Endothelial cell of umbilical vein (primary cell): ENCODE measurements at regions not wholly inside any gene's neighbourhood (a gene's known extent, or its start where the extent isn't known, plus 50 kb on each side); places are given as distances from the start of the nearest gene placed in this dataset.

Experiments
- BruUV-seq: library from RNA; stranded (reverse); fragments of 400-500 nt; replicated peaks from 2 replicates; lab custom pipeline; 2021; lab: Mats Ljungman, UMichigan
- CTCF ChIA-PET: fragments of 300-600, 350-600 bp; sonication (Branson Sonifier 250); formaldehyde crosslinking; loops from one replicate; lab custom pipeline; 2021; ENCODE audit warnings: antibody characterized with exemption, inconsistent platforms; lab: Charles Lee
- POLR2A ChIA-PET: fragments of 300-600, 350-600 bp; sonication (Branson Sonifier 250); formaldehyde crosslinking; loops from one replicate; lab custom pipeline; 2021; ENCODE audit warnings: antibody characterized with exemption, inconsistent platforms; lab: Charles Lee
- DNase-seq: peaks from one replicate; pipeline ENCODE4 v3.0.0-alpha.2; 2011; ENCODE audit warnings: low read depth, low spot score
- FAIRE-seq: peaks from 2 replicates; lab custom pipeline; 2011; peaks lifted over from hg19 to GRCh38; lab: Jason Lieb, UNC
- H2AFZ ChIP-seq: 2 replicates; pipeline ENCODE4 v1.6.0; 2012; ENCODE audit warnings: low read depth, low read length, control low read depth, inconsistent platforms
- H3K27ac ChIP-seq: 2 replicates; pipeline ENCODE4 v1.5.1; 2011; ENCODE audit warnings: low read depth, mild to moderate bottlenecking, control low read depth, low read length, moderate library complexity; ENCODE audit not compliant: insufficient read depth
- H3K27me3 ChIP-seq, 2 experiments: 2 replicates each; pipeline versions ENCODE4 v1.6.0 to v1.6.1; 2011; ENCODE audit warnings: low read length in 2 of 2, mixed read lengths in 1 of 2; ENCODE audit not compliant: control insufficient read depth in 2 of 2, insufficient read depth in 2 of 2
- H3K36me3 ChIP-seq, 2 experiments: 2 replicates in 1 of 2; 3 replicates in 1 of 2; pipeline ENCODE4 v1.5.1; 2011; ENCODE audit warnings: low read length in 2 of 2, mild to moderate bottlenecking in 1 of 2, moderate library complexity in 1 of 2; ENCODE audit not compliant: control insufficient read depth in 2 of 2, insufficient read depth in 2 of 2; ENCODE audit errors: extremely low read depth in 1 of 2
- H3K4me1 ChIP-seq: 3 replicates; pipeline ENCODE4 v1.5.1; 2011; ENCODE audit warnings: mild to moderate bottlenecking, low read length; ENCODE audit not compliant: control insufficient read depth, insufficient read depth; ENCODE audit errors: extremely low read depth
- H3K4me2 ChIP-seq: 2 replicates; pipeline ENCODE4 v1.6.1; 2011; ENCODE audit warnings: low read length, control low read depth, mixed read lengths; ENCODE audit not compliant: insufficient read depth
- H3K4me3 ChIP-seq, 3 experiments: fragments of 200-600 bp in 1 of 3; sonication (generic), shearing (Covaris generic) in 1 of 3; replicated peaks in 1 of 3; 2 replicates each; pipeline ENCODE4 v1.5.1; 2011 to 2016; ENCODE audit warnings: control low read depth in 3 of 3, low read length in 3 of 3, mild to moderate bottlenecking in 2 of 3, inconsistent platforms in 1 of 3, low read depth in 1 of 3, moderate library complexity in 1 of 3; ENCODE audit not compliant: insufficient read depth in 1 of 3
- H3K79me2 ChIP-seq: 2 replicates; pipeline ENCODE4 v1.6.0; 2012; ENCODE audit warnings: low read length, inconsistent platforms; ENCODE audit not compliant: control insufficient read depth, insufficient read depth
- H3K9ac ChIP-seq: replicated peaks from 2 replicates; pipeline ENCODE3; 2011; ENCODE audit warnings: low read length, control low read depth; ENCODE audit not compliant: insufficient read depth; ENCODE audit errors: extremely low read depth
- H3K9me1 ChIP-seq: replicated peaks from 3 replicates; pipeline ENCODE4 v1.6.0; 2011; ENCODE audit warnings: mild to moderate bottlenecking, low read length; ENCODE audit not compliant: control insufficient read depth, insufficient read depth; ENCODE audit errors: extremely low read depth
- H3K9me3 ChIP-seq: replicated peaks from 2 replicates; pipeline ENCODE4 v1.5.1; 2012; ENCODE audit warnings: low read length, inconsistent platforms; ENCODE audit not compliant: control insufficient read depth, insufficient read depth
- H4K20me1 ChIP-seq: replicated peaks from 2 replicates; pipeline ENCODE3; 2011; ENCODE audit warnings: mild to moderate bottlenecking, low read length; ENCODE audit not compliant: control insufficient read depth, insufficient read depth; ENCODE audit errors: extremely low read depth
- EZH2 ChIP-seq: IDR thresholded peaks from 2 replicates; pipeline ENCODE4 v1.6.1; 2012; ENCODE audit warnings: borderline replicate concordance, low read depth, mild to moderate bottlenecking, moderate library complexity, low read length, inconsistent platforms; ENCODE audit not compliant: severe bottlenecking
- FOS ChIP-seq: IDR thresholded peaks from 2 replicates; pipeline ENCODE4 v1.6.1; 2011; ENCODE audit warnings: mild to moderate bottlenecking, low read length, moderate library complexity, borderline replicate concordance; ENCODE audit not compliant: insufficient read depth
- GATA2 ChIP-seq: IDR thresholded peaks from 2 replicates; pipeline ENCODE4 v1.7.0; 2011; ENCODE audit warnings: low read depth, mild to moderate bottlenecking, moderate library complexity, mixed read lengths, low read length; ENCODE audit not compliant: insufficient read length, insufficient read depth
- JUN ChIP-seq: IDR thresholded peaks from 2 replicates; pipeline ENCODE4 v1.6.1; 2011; ENCODE audit warnings: borderline replicate concordance, low read depth; ENCODE audit not compliant: insufficient read length, insufficient read depth
- MYC ChIP-seq: IDR thresholded peaks from one replicate; pipeline ENCODE4 v1.6.1; 2011; ENCODE audit warnings: mild to moderate bottlenecking, low read depth, low read length
- POLR2A ChIP-seq: IDR thresholded peaks from 2 replicates; pipeline ENCODE4 v1.6.1; 2012; ENCODE audit warnings: low read depth, mild to moderate bottlenecking, control low read depth, low read length
- POLR2AphosphoS5 ChIP-seq: IDR thresholded peaks from 2 replicates; pipeline ENCODE4 v1.6.1; 2012; ENCODE audit warnings: low read depth, mild to moderate bottlenecking, control low read depth, low read length, moderate library complexity; ENCODE audit not compliant: insufficient read depth
- dilution Hi-C: fragments of 300-500 bp; cut with MboI; formaldehyde crosslinking; loops from one replicate; pipeline ENCODE4 v1.15.0; 2019; ENCODE audit warnings: low sequenced_read_pairs; ENCODE audit not compliant: extremely low pct_ligation_motif_present
- intact Hi-C: fragments of 100-400 bp; cut with micrococcal nuclease; formaldehyde crosslinking; loops from one replicate; pipeline ENCODE4 v1.10.0; 2022
- TF ChIP-seq, protein P1 (sequence below): IDR thresholded peaks from 2 replicates; pipeline ENCODE4 v1.6.1; 2011; ENCODE audit not compliant: insufficient read depth, insufficient read length
- TF ChIP-seq, protein P2 (sequence below), 2 donors: IDR thresholded peaks; 1 replicate in 1 of 2; 2 replicates in 1 of 2; pipeline ENCODE4 v1.5.1; 2011; ENCODE audit warnings: low read length in 2 of 2, mild to moderate bottlenecking in 2 of 2, moderate library complexity in 2 of 2, control low read depth in 1 of 2, inconsistent platforms in 1 of 2, low read depth in 1 of 2; ENCODE audit not compliant: insufficient read depth in 1 of 2; ENCODE audit errors: extremely low read depth in 1 of 2

DNA sequence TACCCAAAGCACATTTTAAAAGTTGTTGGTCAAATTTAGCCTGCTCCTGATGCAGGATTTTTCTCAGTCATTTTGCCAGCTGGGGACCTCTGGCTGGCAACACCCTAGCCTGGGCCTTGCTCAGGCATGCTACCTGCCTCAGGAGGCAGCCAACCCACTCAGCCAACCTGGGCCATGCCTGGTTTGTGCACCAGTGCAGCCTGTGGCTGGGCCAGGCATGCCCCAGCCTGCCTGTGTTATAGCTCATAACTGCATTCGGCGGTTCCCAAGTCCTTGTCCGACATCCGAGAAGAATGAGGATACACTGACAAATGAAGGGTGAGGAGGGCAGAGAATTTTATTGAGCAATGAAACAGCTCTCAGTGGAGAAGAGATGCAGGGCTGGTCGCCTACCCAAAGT, 608.0 kb downstream of the SUCLG1 start:
- H3K79me2 ChIP-seq, result no peaks in the 10 kb centered on the region
- FAIRE-seq (no peak), DNase-seq (no peak)
- no peaks in the 10 kb centered on the region for H3K9me3 ChIP-seq
- no peaks in the 10 kb centered on the region for H4K20me1 ChIP-seq
- no peak overlapping the region for H3K4me2 ChIP-seq
- H3K9me1 ChIP-seq, result no peaks in the 10 kb centered on the region
- no peaks in the 10 kb centered on the region for H3K4me1 ChIP-seq
- ChIA-PET CTCF (no interaction called here), POLR2A (no interaction called here)
- dilution Hi-C loops (no loop called here), intact Hi-C loops (no loop called here)
- no peak for TF ChIP-seq POLR2A
- TF ChIP-seq, protein P1, sequence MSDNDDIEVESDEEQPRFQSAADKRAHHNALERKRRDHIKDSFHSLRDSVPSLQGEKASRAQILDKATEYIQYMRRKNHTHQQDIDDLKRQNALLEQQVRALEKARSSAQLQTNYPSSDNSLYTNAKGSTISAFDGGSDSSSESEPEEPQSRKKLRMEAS, result no peak
- no peak for TF ChIP-seq JUN
- TF ChIP-seq, protein P2, sequence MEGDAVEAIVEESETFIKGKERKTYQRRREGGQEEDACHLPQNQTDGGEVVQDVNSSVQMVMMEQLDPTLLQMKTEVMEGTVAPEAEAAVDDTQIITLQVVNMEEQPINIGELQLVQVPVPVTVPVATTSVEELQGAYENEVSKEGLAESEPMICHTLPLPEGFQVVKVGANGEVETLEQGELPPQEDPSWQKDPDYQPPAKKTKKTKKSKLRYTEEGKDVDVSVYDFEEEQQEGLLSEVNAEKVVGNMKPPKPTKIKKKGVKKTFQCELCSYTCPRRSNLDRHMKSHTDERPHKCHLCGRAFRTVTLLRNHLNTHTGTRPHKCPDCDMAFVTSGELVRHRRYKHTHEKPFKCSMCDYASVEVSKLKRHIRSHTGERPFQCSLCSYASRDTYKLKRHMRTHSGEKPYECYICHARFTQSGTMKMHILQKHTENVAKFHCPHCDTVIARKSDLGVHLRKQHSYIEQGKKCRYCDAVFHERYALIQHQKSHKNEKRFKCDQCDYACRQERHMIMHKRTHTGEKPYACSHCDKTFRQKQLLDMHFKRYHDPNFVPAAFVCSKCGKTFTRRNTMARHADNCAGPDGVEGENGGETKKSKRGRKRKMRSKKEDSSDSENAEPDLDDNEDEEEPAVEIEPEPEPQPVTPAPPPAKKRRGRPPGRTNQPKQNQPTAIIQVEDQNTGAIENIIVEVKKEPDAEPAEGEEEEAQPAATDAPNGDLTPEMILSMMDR (IDR thresholded peaks at IDR 0.05; ENCODE audit: extremely low read depth in 1 of 2, insufficient read depth in 1 of 2, low read depth in 1 of 2, low read length in 2 of 2), result no peak
- TF ChIP-seq POLR2AphosphoS5, result no peak
- TF ChIP-seq FOS, result no peak
- no peak for TF ChIP-seq MYC
- no peak for TF ChIP-seq GATA2
- TF ChIP-seq EZH2, result no peak
- no peak overlapping the region for H3K9ac ChIP-seq
- H3K36me3 ChIP-seq, result no peaks in the 10 kb centered on the region
- H3K27me3 ChIP-seq, result no peaks in the 10 kb centered on the region
- H2AFZ ChIP-seq, result no peak overlapping the region
- no TSS peak for BruUV-seq
- H3K4me3 ChIP-seq, result no peak overlapping the region
- no peak overlapping the region for H3K27ac ChIP-seq
